ENCODE measurements at regions not wholly inside any gene's neighbourhood (a gene's known extent, or its start where the extent isn't known, plus 50 kb on each side); places are given as distances from the start of the nearest gene placed in this dataset.
"Not testable (repeated sequence)": the region's sequence is repeated elsewhere in the genome, so short reads cannot be mapped to it uniquely, and the experiment has no call there.

DNA sequence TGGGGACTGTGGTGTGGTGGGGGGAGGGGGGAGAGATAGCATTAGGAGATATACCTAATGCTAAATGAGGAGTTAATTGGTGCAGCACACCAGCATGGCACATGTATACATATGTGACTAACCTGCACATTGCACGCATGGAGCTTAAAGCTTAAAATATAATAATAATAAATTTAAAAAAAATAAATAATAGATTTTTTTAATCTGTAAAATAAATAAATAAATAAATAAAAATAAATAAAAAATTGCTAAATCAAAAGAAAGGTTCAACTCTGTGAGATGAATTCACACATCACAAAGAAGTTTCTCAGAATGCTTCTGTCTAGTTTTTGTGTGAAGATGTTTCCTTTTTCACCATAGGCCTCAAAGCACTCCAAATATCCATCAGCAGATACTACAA, 1793.7 kb downstream of the UQCRFS1 start:
- H3K36me3 ChIP-seq; H3K27me3 ChIP-seq; H3K4me1 ChIP-seq; H3K9me3 ChIP-seq; H3K27ac ChIP-seq; H3K4me3 ChIP-seq; DNase-seq; intact Hi-C loops (cut with DNase I; ENCODE audit: low total_unique reads): not testable (repeated sequence)

DNA sequence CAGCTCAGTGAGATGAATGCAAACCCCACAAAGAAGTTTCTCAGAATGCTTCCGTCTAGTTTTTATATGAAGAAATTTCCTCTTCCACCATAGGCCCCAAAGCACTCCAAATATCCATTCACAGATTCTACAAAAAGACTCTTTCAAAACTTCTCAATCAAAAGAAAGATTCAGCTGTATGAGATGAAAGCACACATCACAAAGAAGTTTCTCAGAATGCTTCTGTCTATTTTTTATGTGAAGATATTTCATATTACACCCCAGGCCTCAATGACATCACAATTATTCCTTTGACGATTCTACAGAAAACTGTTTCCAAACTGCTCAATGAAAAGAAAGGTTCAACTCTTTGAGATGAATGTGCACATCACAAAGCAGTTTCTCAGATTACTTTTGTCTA, 1819.4 kb downstream of the UQCRFS1 start:
- intact Hi-C loops (cut with DNase I; ENCODE audit: low total_unique reads), result no loop called here

DNA sequence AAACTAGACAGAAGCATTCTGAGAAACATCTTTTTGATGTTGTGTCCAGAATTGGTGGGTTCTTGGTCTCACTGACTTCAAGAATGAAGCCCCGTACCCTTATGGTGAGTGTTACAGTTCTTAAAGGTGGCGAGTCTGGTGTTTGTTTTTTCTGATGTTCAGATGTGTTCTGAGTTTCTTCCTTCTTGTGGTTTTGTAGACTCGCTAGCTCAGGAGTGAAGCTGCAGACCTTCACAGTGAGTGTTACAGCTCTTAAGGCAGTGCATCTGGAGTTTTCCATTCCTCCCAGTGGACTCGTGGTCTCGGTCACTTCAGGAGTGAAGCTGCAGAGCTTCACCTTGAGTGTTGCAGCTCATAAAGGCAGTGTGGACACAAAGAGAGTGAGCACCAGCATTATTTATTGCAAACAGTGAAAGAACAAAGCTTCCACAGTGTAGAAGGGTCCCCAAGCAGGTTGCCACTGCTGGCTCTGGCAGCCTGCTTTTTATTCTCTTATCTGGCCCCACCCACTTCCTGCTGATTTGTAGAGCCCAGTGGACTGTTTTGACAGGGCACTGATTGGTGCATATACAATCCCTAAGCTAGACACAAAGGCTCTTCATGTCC, 1820.8 kb downstream of the UQCRFS1 start:
- Histone ChIP-seq H3K4me1 (no peaks in the 10 kb centered on the region), H3K27me3 (no peaks in the 10 kb centered on the region), H3K36me3 (no peaks in the 10 kb centered on the region), H3K27ac (no peak overlapping the region), H3K9me3 (no peaks in the 10 kb centered on the region), H3K4me3 (no peak overlapping the region)
- intact Hi-C loops (cut with DNase I; ENCODE audit: low total_unique reads), result no loop called here
- TF ChIP-seq POLR2A (IDR thresholded peaks at IDR 0.05), result no peak
- TF ChIP-seq, protein P1, sequence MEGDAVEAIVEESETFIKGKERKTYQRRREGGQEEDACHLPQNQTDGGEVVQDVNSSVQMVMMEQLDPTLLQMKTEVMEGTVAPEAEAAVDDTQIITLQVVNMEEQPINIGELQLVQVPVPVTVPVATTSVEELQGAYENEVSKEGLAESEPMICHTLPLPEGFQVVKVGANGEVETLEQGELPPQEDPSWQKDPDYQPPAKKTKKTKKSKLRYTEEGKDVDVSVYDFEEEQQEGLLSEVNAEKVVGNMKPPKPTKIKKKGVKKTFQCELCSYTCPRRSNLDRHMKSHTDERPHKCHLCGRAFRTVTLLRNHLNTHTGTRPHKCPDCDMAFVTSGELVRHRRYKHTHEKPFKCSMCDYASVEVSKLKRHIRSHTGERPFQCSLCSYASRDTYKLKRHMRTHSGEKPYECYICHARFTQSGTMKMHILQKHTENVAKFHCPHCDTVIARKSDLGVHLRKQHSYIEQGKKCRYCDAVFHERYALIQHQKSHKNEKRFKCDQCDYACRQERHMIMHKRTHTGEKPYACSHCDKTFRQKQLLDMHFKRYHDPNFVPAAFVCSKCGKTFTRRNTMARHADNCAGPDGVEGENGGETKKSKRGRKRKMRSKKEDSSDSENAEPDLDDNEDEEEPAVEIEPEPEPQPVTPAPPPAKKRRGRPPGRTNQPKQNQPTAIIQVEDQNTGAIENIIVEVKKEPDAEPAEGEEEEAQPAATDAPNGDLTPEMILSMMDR (IDR thresholded peaks at IDR 0.05), result no peak
- DNase-seq, result peak in 1 of 2 donors; percentile 0

More for the DNA sequence above, 1819.4 kb downstream of the UQCRFS1 start:
- H3K4me1 ChIP-seq, result no peaks in the 10 kb centered on the region
- H3K9me3 ChIP-seq, result no peaks in the 10 kb centered on the region
- no peak overlapping the region for H3K4me3 ChIP-seq
- TF ChIP-seq, protein P1 (IDR thresholded peaks at IDR 0.05), result no peak
- no peak for TF ChIP-seq POLR2A (IDR thresholded peaks at IDR 0.05)
- H3K27me3 ChIP-seq, result no peaks in the 10 kb centered on the region
- no peaks in the 10 kb centered on the region for H3K36me3 ChIP-seq
- no peak for DNase-seq
- no peak overlapping the region for H3K27ac ChIP-seq

DNA sequence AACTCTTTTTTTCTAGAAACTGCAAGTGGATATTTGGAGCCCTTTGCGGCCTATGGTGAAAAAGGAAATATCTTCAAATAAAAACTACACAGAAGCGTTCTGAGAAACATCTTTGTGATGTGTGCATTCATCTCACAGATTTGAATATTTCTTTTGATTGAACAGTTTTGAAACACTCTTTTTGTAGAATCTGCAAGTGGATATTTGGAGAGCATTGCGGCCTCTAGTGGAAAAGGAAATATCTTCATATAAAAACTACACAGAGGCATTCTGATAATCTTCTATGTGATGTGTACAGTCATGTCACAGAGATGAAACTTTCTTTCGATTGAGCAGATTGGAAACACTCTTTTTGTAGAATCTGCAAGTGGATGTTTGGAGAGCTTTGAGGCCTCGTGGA, 1833.6 kb downstream of the UQCRFS1 start:
- H3K36me3 ChIP-seq; DNase-seq; H3K27me3 ChIP-seq; H3K4me1 ChIP-seq; H3K9me3 ChIP-seq; H3K4me3 ChIP-seq; intact Hi-C loops (cut with DNase I; ENCODE audit: low total_unique reads); H3K27ac ChIP-seq: not testable (repeated sequence)

DNA sequence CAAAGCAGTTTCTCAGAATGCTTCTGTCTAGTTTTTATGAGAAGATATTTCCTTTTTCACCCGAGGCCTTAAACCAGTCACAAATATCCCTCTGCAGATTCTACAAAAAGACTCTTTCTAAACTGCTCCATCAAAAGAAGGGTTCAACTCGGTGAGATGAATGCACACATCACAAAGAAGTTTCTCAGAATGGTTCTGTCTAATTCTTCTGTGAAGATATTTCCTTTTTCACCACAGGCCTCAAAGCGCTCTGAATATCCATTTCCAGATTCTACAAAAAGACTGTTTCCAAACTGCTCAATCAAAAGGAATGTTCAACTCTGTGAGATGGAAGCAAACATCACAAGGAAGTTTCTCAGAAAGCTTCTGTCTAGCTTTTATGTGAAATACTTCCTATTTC, 1843.3 kb downstream of the UQCRFS1 start:
- H3K27me3 ChIP-seq; intact Hi-C loops (cut with DNase I; ENCODE audit: low total_unique reads); H3K4me1 ChIP-seq; H3K27ac ChIP-seq; H3K9me3 ChIP-seq; H3K36me3 ChIP-seq; DNase-seq; H3K4me3 ChIP-seq: not testable (repeated sequence)

DNA sequence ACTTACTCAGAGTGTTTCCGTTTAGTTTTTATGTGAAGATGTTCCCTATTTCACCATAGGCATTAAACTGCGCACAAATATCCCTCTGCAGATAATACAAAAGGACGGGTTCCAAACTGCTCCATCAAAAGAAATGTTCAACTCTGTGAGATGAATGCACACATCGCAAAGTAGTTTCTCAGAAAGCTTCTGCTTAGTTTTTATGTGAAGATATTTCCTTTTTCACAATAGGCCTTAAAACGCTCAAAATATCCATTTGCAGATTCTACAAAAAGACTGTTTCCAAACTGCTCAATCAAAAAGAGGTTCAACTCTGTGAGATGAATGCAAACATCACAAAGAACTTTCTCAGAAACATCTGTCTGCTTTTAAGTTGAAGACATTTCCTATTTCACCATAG, 1850.5 kb downstream of the UQCRFS1 start:
- DNase-seq; H3K36me3 ChIP-seq; H3K27ac ChIP-seq; intact Hi-C loops (cut with DNase I; ENCODE audit: low total_unique reads); H3K4me1 ChIP-seq; H3K4me3 ChIP-seq; H3K9me3 ChIP-seq; H3K27me3 ChIP-seq: not testable (repeated sequence)

DNA sequence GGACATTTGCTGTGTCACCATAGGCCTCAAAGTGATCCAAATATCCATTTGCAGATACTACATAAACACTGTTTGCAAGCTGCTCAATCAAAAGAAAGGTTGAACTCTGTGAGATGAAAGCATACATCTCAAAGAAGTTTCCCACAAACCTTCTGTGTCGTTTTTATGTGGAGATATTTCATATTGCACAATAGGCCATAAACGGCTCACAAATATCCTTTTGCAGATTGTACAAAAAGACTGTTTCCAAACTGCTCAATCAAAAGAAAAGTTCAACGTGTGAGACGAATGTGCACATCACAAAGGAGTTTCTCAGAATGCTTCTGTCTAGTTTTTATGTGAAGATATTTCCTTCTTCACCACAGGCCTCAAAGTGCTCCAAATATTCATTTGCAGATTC, 1857.4 kb downstream of the UQCRFS1 start:
- not testable (repeated sequence) for H3K9me3 ChIP-seq, H3K27me3 ChIP-seq

More for the DNA sequence above, 1857.4 kb downstream of the UQCRFS1 start:
- intact Hi-C loops (cut with DNase I; ENCODE audit: low total_unique reads); H3K27ac ChIP-seq; H3K4me1 ChIP-seq; H3K36me3 ChIP-seq; DNase-seq; H3K4me3 ChIP-seq: not testable (repeated sequence)

Measured in uterus (tissue), 3 donors.